SW 1271 (cell line): ENCODE measurements at regions not wholly inside any gene's neighbourhood (a gene's known extent, or its start where the extent isn't known, plus 50 kb on each side); places are given as distances from the start of the nearest gene placed in this dataset.

ENCODE experiments used
- DNase-seq, 2 experiments: peaks; one replicate each; lab custom pipeline; 2025; lab: John Stamatoyannopoulos, UW

- DNase-seq = no peak
These were observed 526.1 kb upstream of the GBE1 start for GRCh38 chr3:82287562-82287961.

- no peak for DNase-seq
These were observed 519.8 kb upstream of the GBE1 start for GRCh38 chr3:82281205-82281604.

GRCh38 chr3:82276992-82277391 is 515.5 kb upstream of the GBE1 start:
- DNase-seq = no peak

- DNase-seq = no peak
These were observed 513.5 kb upstream of the GBE1 start for GRCh38 chr3:82274897-82275296.

GRCh38 chr3:82265747-82266146 is 504.3 kb upstream of the GBE1 start:
- DNase-seq = no peak

- no peak for DNase-seq
These were observed 500.7 kb upstream of the GBE1 start for GRCh38 chr3:82262193-82262592.

- DNase-seq = no peak
These were observed 500.2 kb upstream of the GBE1 start for GRCh38 chr3:82261637-82262036.

GRCh38 chr3:82261013-82261412 is 499.6 kb upstream of the GBE1 start:
- no peak for DNase-seq

- DNase-seq = no peak
These were observed 498.5 kb upstream of the GBE1 start for GRCh38 chr3:82259994-82260393.

- DNase-seq = no peak
These were observed 478.9 kb upstream of the GBE1 start for GRCh38 chr3:82240322-82240721.

GRCh38 chr3:82236257-82236656 is 474.8 kb upstream of the GBE1 start:
- DNase-seq = no peak

- DNase-seq = no peak
These were observed 468.0 kb upstream of the GBE1 start for GRCh38 chr3:82229397-82229796.

- DNase-seq = no peak
These were observed 463.2 kb upstream of the GBE1 start for GRCh38 chr3:82224661-82225060.

GRCh38 chr3:82222401-82222800 is 461.0 kb upstream of the GBE1 start:
- DNase-seq = no peak

GRCh38 chr3:82217571-82217970 is 456.1 kb upstream of the GBE1 start:
- DNase-seq = no peak

GRCh38 chr3:82208002-82208710 is 446.7 kb upstream of the GBE1 start:
- DNase-seq = no peak

GRCh38 chr3:82202269-82202668 is 440.8 kb upstream of the GBE1 start:
- DNase-seq = no peak

- no peak for DNase-seq
These were observed 439.9 kb upstream of the GBE1 start for GRCh38 chr3:82201316-82201715.

- no peak for DNase-seq
These were observed 436.6 kb upstream of the GBE1 start for GRCh38 chr3:82198009-82198408.

- no peak for DNase-seq
These were observed 435.2 kb upstream of the GBE1 start for GRCh38 chr3:82196645-82197044.

- no peak for DNase-seq
These were observed 433.4 kb upstream of the GBE1 start for GRCh38 chr3:82194870-82195269.

GRCh38 chr3:82186017-82186416 is 424.6 kb upstream of the GBE1 start:
- DNase-seq = no peak

- no peak for DNase-seq
These were observed 417.8 kb upstream of the GBE1 start for GRCh38 chr3:82179291-82179690.

- no peak for DNase-seq
These were observed 416.8 kb upstream of the GBE1 start for GRCh38 chr3:82178291-82178690.
